HG02852 (cell line): ENCODE measurements at regions not wholly inside any gene's neighbourhood (a gene's known extent, or its start where the extent isn't known, plus 50 kb on each side); places are given as distances from the start of the nearest gene placed in this dataset.

ENCODE experiments used
- ATAC-seq: cut with Tn5 transposase; IDR thresholded peaks from one replicate; pipeline ENCODE4 v1.9.1; 2021; ENCODE audit warnings: mild to moderate bottlenecking, moderate library complexity; ENCODE audit not compliant: unreplicated experiment

GRCh38 chr15:36372968-36373367 lies 206.5 kb upstream of the CDIN1 start:
- ATAC-seq: no peak

- no peak for ATAC-seq
These were observed 205.9 kb upstream of the CDIN1 start for GRCh38 chr15:36373550-36373949.

- no peak for ATAC-seq
These were observed 190.3 kb upstream of the CDIN1 start for GRCh38 chr15:36389107-36389506.

GRCh38 chr15:36390491-36390890 lies 188.9 kb upstream of the CDIN1 start:
- no peak for ATAC-seq

GRCh38 chr15:36392676-36393266 lies 186.7 kb upstream of the CDIN1 start:
- ATAC-seq: no peak

GRCh38 chr15:36398212-36398611 lies 181.2 kb upstream of the CDIN1 start:
- ATAC-seq: no peak

- ATAC-seq: no peak
These were observed 180.2 kb upstream of the CDIN1 start for GRCh38 chr15:36399276-36399675.

GRCh38 chr15:36400936-36401585 lies 178.4 kb upstream of the CDIN1 start:
- no peak for ATAC-seq

GRCh38 chr15:36401586-36401966 lies 177.8 kb upstream of the CDIN1 start:
- ATAC-seq: no peak

GRCh38 chr15:36403351-36403750 lies 176.1 kb upstream of the CDIN1 start:
- ATAC-seq: no peak

GRCh38 chr15:36406366-36406765 lies 173.1 kb upstream of the CDIN1 start:
- no peak for ATAC-seq

- ATAC-seq: no peak
These were observed 172.5 kb upstream of the CDIN1 start for GRCh38 chr15:36406911-36407310.

GRCh38 chr15:36407647-36408046 lies 171.8 kb upstream of the CDIN1 start:
- ATAC-seq: no peak

- ATAC-seq: no peak
These were observed 169.6 kb upstream of the CDIN1 start for GRCh38 chr15:36409819-36410218.

- ATAC-seq: no peak
These were observed 164.8 kb upstream of the CDIN1 start for GRCh38 chr15:36414670-36415069.

- ATAC-seq: no peak
These were observed 163.8 kb upstream of the CDIN1 start for GRCh38 chr15:36415643-36416042.

GRCh38 chr15:36422631-36423030 lies 156.8 kb upstream of the CDIN1 start:
- ATAC-seq: no peak

GRCh38 chr15:36426691-36427090 lies 152.7 kb upstream of the CDIN1 start:
- ATAC-seq: no peak

GRCh38 chr15:36428102-36428845 lies 151.2 kb upstream of the CDIN1 start:
- ATAC-seq: no peak

- ATAC-seq: no peak
These were observed 149.7 kb upstream of the CDIN1 start for GRCh38 chr15:36429707-36430106.

- ATAC-seq: no peak
These were observed 149.1 kb upstream of the CDIN1 start for GRCh38 chr15:36430280-36430679.

GRCh38 chr15:36430726-36431265 lies 148.6 kb upstream of the CDIN1 start:
- no peak for ATAC-seq
